ENCODE measurements at regions not wholly inside any gene's neighbourhood (a gene's known extent, or its start where the extent isn't known, plus 50 kb on each side); places are given as distances from the start of the nearest gene placed in this dataset.

- Histone ChIP-seq H3K27me3 (no peaks in the 10 kb centered on the region), H3K27ac (no peak overlapping the region), H3K36me3 (no peaks in the 10 kb centered on the region), H3K4me3 (no peak overlapping the region), H3K4me1 (no peaks in the 10 kb centered on the region), H3K9me3 (no peaks in the 10 kb centered on the region)
- TF ChIP-seq EP300 (IDR thresholded peaks at IDR 0.05) (no peak), POLR2AphosphoS5 (IDR thresholded peaks at IDR 0.05) (no peak), POLR2A (IDR thresholded peaks at IDR 0.05) (no peak), CTCF (IDR thresholded peaks at IDR 0.05) (no peak)
- intact Hi-C loops (cut with DNase I; ENCODE audit: low total_unique reads): no loop called here
- WGBS, 5 donors: 79 to 99% (median 93%) methylated on average over 1 of the region's 1 CpG
- no peak for DNase-seq
Observed at GRCh38 chr7:85480666-85481065, 293.8 kb upstream of the SEMA3D start.

GRCh38 chr7:85479918-85480643, 293.2 kb upstream of the SEMA3D start:
- no peak overlapping the region for H3K4me3 ChIP-seq
- no peak for TF ChIP-seq EP300 (IDR thresholded peaks at IDR 0.05)
- no peak for TF ChIP-seq CTCF (IDR thresholded peaks at IDR 0.05)
- TF ChIP-seq POLR2A (IDR thresholded peaks at IDR 0.05): no peak
- TF ChIP-seq POLR2AphosphoS5 (IDR thresholded peaks at IDR 0.05): no peak

GRCh38 chr7:85478530-85478929, 291.7 kb upstream of the SEMA3D start:
- 72 to 87% (median 85%) methylated on average over 5 of the region's 5 CpGs for WGBS, 5 donors
- Histone ChIP-seq H3K36me3 (no peaks in the 10 kb centered on the region), H3K27me3 (no peaks in the 10 kb centered on the region), H3K4me3 (no peak overlapping the region), H3K9me3 (no peaks in the 10 kb centered on the region), H3K4me1 (no peaks in the 10 kb centered on the region), H3K27ac (no peak overlapping the region)
- intact Hi-C loops (cut with DNase I; ENCODE audit: low total_unique reads): no loop called here
- no peak for DNase-seq
- TF ChIP-seq EP300 (IDR thresholded peaks at IDR 0.05) (no peak), POLR2AphosphoS5 (IDR thresholded peaks at IDR 0.05) (no peak), POLR2A (IDR thresholded peaks at IDR 0.05) (no peak), CTCF (IDR thresholded peaks at IDR 0.05) (no peak)

More at GRCh38 chr7:85479918-85480643, 293.2 kb upstream of the SEMA3D start:
- no peak overlapping the region for H3K27ac ChIP-seq
- H3K36me3 ChIP-seq: no peaks in the 10 kb centered on the region
- DNase-seq: peak in 1 of 2 donors; percentile 60
- H3K27me3 ChIP-seq: no peaks in the 10 kb centered on the region
- H3K9me3 ChIP-seq: no peaks in the 10 kb centered on the region
- WGBS, 5 donors: 57 to 69% (median 64%) methylated on average over 5 of the region's 5 CpGs
- no peaks in the 10 kb centered on the region for H3K4me1 ChIP-seq
- intact Hi-C loops (cut with DNase I; ENCODE audit: low total_unique reads): no loop called here

- Histone ChIP-seq H3K27me3 (no peaks in the 10 kb centered on the region), H3K4me1 (no peaks in the 10 kb centered on the region), H3K27ac (no peak overlapping the region), H3K4me3 (no peak overlapping the region), H3K9me3 (no peaks in the 10 kb centered on the region), H3K36me3 (no peaks in the 10 kb centered on the region)
- intact Hi-C loops (cut with DNase I; ENCODE audit: low total_unique reads): no loop called here
- 87 to 95% (median 93%) methylated on average over 2 of the region's 2 CpGs for WGBS, 5 donors
- TF ChIP-seq POLR2AphosphoS5 (IDR thresholded peaks at IDR 0.05): no peak
- no peak for TF ChIP-seq POLR2A (IDR thresholded peaks at IDR 0.05)
- TF ChIP-seq CTCF (IDR thresholded peaks at IDR 0.05): no peak
- TF ChIP-seq EP300 (IDR thresholded peaks at IDR 0.05): no peak
- DNase-seq: no peak
Observed at GRCh38 chr7:85475476-85475875, 288.6 kb upstream of the SEMA3D start.
